ENCODE measurements at regions not wholly inside any gene's neighbourhood (a gene's known extent, or its start where the extent isn't known, plus 50 kb on each side); places are given as distances from the start of the nearest gene placed in this dataset.

DNA sequence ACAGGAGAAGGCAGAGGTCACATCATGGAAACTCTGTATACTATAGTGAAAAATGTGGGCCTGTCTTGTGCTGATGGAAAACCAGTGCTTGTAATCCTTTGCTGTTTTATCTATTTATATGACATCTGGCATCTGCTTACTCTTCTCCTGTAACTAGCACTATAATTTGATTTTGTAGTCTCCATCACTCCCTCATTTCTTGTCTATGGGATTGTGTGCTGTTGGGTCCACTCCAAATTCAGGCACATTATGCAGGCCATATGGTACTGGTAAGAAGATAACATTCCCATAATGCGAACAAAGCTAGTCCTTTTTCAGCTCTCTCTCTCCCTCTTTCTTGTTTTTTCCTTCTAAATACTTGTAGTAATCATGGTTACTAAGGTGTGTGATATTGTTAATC lies 581.2 kb upstream of the IGFBP7 start:
- no peak for DNase-seq (ENCODE audit: low read depth, low spot score)

DNA sequence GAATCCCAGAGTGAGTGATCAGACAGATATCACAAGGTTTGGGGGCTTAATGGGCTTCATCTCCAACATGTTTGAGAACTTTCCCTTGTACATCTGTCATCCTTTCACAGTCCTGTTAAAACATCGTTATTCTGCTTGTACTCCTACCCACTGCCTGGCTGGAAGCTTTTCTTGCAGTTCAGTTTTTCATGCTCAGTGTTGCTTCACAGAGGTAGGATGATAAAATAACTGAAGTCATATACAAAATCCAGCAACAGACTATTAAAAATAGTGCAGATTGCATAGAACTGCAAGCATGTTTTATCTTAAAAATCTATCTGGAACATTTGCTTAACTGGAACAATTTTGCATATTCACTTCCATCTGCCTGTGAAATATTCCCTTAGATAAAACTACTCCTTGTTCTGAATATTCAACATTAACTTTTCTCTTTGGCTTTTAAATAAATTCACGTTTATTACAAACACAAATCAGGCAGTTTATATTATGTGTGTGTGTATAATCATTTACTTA lies 579.6 kb upstream of the IGFBP7 start:
- DNase-seq (ENCODE audit: low read depth, low spot score), result no peak

DNA sequence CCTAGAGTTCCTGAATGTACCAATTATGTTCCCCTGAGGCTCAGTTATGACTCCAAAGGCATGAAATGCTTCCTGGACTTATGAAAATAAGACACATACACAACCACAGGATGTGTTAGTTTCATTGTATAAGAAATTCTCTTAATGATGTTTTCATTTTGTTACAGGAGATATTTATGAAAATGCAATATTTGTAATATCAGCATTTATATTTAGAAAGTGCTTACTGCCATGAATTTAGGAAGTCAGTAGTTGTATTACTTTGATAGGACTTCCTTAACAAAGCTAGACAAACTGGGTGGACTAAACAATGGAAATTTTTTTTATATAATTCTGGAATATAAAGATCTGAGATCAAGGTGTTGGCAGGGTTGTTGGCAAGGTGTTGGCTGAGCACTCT lies 572.1 kb upstream of the IGFBP7 start:
- DNase-seq (ENCODE audit: low read depth, low spot score), result no peak

DNA sequence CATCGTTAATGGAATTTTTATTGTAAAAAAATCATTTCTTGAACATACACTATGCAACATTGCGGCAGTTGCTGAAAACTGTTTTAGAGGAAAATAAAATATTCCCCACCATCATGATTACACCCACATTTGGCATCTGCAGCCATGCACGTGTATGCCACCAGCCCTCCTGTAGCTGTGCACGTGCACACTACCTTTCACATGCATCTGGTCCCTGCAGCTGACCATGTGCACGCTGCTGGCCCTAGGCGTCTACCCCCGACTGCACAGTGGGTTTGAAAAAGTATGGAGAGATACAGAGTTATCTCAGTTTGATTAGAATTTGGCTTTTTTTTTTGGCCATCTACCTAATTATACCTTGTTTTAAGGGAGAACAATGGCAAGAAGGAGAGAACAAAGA lies 569.8 kb upstream of the IGFBP7 start:
- DNase-seq (ENCODE audit: low read depth, low spot score), result no peak

DNA sequence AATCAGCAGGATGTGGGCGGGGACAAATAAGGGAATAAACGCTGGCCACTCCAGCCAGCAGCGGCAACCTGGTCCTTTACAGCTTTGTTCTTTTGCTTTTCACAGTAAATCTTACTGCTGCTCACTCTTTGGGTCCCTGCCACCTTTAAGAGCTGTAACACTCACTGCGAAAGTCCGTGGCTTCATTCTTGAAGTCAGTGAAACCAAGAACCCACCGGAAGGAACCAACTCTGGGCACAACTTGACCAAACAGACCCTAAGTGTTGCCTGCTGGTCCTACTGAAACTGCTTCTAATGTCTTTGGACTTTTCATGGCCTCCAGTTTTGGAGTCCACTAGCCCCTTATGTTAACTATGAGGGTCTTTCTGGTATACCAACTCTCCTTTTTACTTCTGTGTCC lies 566.2 kb upstream of the IGFBP7 start:
- no peak for DNase-seq (ENCODE audit: low read depth, low spot score)

DNA sequence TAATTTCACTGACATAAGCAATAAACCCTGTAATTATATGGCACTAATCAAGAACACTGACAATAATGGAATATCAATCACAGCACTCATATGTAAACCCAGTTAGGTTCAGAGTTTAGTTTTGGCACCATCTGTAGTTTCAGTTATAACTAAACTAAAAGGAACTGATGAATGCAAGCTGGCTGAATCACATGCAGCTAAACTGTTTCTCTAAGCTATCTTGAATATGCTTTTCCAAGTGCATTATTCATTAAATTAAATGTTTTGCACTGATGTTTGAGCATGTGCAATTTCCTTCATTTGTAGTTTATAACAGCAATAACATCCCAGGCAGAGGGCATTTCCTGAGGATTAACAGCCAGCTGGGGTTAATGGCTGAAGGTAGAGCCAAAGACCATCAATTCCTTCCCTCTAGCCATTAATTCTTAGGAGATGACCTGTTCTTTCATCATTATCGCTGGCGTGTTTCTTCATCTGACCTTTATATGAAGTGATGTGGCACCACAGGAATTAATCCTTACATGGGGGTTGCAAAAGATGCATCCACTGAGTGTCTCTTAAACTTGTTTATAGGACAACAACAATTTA lies 562.8 kb upstream of the IGFBP7 start:
- DNase-seq (ENCODE audit: low read depth, low spot score), result no peak

DNA sequence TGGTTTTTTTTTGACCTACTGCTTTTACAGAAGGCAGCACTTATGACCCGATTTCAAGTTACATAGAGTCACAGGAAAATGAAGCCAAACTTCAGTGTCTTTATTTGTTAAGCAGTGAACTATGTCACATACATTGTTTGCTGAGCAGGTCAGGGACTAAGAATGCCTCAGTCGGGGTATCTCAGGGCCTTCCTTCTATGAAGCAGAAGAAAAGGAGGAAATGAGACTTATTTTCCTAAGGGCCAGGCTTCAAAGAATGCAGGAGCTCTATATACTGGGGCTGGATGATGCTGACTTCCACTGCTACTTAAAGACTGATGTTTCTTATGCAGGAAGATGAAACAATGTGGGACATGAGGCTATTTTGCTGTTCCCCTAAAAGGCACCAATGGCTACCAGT lies 558.4 kb upstream of the IGFBP7 start:
- DNase-seq (ENCODE audit: low read depth, low spot score), result no peak

DNA sequence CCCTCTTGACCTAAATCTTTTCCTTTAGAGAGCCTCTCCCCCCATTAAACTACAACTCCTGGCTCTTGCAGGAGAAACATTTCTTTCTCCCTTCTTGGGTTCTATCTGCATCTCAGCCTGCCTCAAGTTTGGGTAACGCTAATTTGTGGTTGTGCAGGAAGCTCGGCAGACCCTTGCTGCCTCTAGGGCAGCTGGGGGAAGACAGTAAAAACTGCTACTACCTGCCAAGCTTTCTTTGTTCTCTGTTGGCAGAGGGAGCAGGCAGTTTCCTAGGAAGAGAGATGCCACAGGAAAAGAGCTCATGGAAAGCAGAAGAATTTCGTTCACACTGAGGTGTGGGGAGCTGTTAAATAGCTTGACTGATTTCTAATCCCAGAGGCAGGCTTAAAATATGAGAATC lies 555.6 kb upstream of the IGFBP7 start:
- peak; percentile 3 for DNase-seq (ENCODE audit: low read depth, low spot score)

DNA sequence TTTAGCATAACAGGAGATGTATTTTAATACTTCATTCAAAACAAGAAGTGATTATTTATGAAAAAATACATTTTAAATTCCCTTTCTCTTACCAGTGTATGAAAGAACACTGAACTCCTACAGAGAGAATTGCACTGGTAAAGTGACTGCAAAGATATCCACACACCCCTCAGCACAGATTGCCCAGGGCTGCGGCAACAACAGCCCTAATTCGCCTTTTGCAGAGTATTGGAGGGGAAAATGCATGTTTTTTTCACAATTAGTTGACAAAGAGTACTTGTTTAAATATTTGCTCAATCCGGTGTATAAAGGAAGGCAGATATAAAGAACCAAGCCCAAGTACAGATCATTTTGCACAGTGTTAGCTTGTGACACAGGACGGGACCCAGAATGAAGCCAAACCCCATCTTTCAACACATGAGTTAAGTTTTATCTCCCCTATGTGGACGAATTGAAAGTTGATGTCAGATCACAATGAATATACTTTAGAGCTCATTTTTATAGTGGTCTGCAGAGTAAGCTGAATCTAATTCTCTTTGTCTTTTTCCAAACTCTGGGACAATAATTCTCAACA lies 551.4 kb upstream of the IGFBP7 start:
- DNase-seq (ENCODE audit: low read depth, low spot score), result no peak

DNA sequence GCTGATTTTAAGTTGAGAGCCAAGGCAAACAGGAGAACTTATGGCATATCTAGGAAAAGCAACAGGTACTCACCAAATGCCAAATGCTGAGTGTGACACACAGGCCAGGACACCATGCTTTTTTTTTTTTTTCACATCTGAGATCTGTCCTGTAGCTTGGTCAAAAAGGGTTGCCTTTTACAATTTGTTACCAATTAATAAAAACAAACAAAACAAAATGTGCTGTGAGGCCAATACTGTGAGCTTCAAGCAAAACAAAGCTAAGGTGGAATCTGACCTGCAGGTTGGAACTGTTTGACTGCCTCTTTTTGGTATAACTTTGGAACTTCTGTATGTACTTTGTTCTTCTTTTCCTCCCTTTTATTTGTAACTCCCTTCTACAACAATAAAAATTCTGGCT lies 548.5 kb upstream of the IGFBP7 start:
- DNase-seq (ENCODE audit: low read depth, low spot score), result no peak

DNA sequence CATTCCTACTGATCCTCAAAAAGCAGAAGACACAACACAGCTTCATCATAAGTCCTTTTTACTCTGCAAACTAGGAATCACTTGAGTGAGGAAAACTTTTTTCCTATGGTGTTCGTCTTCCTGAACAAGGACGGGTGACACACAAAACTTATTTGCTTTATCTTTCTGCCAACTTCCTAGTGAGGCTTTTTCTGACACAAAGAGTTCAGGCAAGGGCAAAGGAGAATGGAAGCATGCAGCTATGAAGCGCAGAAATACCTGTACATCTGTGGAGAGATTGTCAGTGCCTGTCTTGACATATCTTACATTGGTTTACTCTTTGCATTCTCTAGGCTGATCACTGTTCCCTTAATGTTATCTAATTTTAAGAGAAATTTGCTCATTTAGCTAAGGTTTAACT lies 548.0 kb upstream of the IGFBP7 start:
- no peak for DNase-seq (ENCODE audit: low read depth, low spot score)

DNA sequence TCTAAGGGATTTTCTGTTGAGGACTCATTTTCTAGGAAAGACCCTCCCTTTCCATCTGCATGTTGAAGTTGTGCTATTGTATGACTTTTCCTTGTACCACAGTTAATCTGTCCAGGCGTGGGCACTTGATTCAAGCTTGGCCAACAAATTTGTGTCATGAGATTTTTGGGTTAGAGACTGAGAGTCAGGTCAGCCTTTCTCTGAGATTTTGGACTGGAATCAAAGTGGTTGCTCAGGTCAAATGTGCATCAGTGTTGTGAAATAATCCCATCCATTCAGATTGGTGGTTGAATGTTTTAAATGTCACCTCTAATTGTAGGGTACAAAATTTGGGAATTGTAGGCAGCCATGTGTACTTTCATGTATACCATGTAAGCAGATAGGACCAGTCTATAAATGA lies 545.2 kb upstream of the IGFBP7 start:
- no peak for DNase-seq (ENCODE audit: low read depth, low spot score)

DNA sequence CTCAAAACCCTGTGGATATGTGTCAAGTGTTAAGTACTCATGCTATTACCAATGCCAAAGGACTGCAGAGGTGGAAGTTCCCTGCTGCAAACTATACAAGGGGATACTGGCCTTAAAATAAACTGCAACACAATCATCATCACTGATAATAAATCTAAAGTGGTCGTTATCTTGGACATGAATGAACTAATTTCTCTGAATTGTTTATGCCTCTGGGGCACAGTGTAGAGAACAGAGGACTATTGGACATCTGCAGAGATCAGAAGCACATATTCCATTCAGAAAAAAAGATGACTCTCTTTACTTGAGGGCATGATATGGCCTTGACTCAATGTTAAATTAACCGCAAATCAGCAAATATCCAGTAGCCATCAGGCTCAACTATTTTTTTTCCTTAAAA lies 542.6 kb upstream of the IGFBP7 start:
- DNase-seq (ENCODE audit: low read depth, low spot score), result no peak

DNA sequence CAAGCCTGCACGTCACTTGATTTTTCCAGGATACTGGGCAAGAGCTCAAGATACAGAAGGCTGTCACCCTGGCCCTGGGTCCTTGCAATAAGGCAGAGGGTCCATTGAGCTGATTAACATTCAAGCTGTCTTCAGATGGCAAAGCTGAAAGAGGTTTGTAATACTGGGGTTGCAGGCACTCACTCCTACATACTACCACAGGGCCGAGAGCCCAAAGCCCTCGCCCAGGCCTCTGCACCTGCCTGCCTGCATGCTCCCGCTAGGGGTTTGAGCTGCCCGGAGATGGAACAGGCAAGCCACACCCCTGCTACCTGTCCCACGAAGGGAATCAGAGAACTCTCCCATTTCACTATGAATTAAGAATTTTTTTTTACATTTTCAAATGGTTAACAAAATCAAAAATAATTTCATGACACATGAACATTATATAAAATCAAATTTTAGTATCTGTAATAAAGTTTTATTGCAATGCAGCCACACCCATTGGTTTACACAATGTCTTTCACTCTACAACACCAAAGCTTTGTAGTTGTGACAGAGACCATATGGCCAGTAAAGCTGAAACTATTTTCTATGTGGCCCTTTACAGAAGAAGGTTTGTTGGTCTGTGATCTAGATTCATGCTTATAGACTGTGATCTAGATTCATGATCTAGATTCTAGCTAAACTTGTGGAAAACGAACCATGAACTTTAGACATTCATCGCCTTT lies 530.4 kb upstream of the IGFBP7 start:
- no peak for DNase-seq (ENCODE audit: low read depth, low spot score)

DNA sequence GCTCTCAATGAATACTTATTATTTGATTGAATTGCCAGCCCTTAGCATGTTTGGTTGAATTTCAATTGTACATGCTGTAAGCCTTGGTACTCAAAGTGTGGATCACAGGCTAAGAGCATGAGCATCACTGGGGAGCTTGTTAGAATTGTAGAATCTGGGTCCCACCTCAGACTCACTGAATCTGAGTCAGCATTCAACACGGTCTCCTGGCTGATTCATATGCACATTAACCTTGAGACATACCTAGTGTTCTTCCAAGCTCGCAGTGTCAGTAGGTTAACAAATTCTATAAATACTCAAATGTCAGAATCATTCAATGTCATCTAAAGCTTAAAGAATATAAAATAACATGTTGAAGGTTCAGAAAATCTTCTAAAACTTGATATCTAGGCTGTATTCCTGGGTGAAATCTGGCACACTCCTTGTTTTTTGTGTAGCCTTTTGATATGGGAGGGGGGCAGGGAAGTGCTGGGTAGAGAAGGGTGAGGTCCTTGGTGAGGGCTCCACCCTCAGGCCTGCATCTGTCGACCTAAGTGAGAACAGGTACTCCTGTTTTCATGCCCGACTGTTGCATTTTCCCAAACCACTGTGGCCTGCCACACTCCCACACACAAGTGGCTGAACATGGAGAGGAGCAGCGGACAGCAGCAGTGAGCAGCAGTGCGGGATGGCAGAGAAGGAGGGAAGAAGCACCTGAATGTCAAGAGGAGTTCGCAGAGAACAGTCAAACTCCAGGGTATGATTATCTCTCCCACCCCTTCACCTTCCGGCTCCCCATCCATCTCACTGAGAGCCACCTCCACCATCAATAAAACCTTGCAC lies 529.6 kb upstream of the IGFBP7 start:
- peak; percentile 15 for DNase-seq (ENCODE audit: low read depth, low spot score)

DNA sequence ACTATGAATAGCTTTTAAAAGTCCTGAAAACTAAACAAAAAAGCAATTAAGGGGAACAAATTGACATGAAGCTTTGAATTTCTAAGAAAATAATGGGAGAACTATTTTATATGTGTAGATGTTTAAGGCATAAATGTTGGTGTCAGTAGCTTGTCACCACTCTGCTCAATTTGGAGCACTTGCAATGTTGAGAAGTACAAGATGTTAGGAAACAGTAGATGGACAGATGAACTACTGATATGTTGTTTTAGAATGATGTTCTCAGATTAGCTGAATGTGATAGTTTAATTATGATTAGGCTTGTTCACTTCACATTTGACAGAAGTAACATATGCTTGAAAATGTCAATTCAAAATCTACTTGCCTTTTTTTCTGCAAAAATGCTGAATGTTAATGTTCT lies 525.7 kb upstream of the IGFBP7 start:
- no peak for DNase-seq (ENCODE audit: low read depth, low spot score)

DNA sequence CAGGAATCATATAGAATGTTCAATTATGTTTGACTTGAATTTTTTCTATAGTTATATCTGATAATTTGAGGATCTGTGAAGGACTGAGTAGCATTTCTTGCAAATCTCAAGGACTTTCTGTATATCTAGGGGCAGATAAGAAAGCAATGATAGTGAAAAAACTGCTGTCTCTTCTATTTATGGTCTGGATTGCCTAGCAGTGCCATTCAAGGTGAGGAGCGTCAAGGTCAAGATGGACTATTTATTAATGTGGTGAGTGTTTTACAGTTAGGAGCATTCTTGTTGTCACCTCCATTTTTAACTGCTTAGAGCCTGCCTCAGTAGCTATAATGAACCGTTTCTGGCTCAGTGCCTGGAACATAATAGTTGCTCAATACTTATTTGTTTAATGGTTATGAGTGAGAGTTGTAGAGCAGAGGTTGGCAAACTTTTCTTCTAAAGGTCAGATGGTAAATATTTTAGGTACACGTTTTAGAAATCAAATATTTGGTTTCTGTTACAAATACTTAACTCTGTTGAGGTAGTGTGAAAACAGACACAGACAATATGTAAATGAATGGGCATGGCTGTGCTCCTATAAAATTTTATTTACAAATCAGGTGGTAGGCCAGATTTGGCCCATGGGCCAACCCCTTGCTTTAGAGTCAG lies 523.2 kb upstream of the IGFBP7 start:
- no peak for DNase-seq (ENCODE audit: low read depth, low spot score)

DNA sequence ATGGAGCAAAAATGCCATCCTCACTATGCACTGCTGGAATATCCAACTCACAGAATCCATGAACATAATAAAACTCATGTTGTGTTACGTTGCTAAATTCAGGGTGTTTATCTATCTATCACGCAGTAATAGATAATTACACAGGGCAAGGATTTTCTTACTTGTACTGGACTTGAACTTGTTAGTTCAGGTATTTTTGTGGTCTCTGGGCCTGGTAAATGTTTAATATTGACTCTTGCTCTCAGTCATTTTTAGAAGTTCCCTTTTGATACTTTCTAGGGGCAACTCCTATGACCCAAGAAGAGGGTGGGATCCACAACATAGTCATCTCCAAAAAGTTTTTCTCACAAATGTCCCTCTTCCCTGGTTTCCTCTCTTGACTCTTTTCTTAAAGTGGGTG lies 522.4 kb upstream of the IGFBP7 start:
- DNase-seq (ENCODE audit: low read depth, low spot score), result no peak

DNA sequence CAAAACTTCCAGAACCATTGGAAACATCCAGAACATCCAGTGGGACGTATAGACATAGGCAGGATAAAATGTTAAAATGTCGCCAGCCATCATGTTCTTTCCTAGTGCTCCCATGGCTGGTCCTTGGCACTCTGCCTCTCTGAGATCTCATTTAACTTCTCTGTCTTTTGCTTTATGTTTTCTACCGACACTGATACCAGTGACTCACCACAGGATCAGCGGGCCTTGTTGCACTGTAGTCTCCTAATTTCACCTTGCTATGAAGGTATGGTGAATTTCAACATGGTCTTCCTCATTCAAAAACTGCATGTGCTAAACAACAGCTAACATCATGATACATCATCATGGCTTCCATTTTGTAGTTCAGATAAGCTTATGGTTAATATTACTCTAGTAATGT lies 521.0 kb upstream of the IGFBP7 start:
- DNase-seq (ENCODE audit: low read depth, low spot score), result no peak

DNA sequence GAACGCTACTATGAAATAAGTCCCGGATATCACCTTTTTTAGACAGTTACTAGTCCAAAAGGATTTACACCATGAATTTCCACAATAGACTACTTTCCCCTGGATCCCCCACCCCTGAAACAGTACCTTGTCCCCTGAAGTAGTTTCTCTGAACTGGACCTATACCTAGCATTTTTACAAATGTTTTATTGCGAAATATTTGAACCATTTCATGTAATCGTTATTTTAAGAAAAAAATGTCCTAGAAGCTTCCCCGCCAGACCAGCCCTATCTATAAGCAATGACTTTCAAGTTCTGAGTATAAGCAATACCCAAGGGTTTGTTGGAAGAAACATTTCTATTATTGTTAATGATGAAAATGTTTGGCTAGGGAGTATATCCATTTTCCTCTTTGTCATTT lies 517.8 kb upstream of the IGFBP7 start:
- DNase-seq (ENCODE audit: low read depth, low spot score), result no peak

DNA sequence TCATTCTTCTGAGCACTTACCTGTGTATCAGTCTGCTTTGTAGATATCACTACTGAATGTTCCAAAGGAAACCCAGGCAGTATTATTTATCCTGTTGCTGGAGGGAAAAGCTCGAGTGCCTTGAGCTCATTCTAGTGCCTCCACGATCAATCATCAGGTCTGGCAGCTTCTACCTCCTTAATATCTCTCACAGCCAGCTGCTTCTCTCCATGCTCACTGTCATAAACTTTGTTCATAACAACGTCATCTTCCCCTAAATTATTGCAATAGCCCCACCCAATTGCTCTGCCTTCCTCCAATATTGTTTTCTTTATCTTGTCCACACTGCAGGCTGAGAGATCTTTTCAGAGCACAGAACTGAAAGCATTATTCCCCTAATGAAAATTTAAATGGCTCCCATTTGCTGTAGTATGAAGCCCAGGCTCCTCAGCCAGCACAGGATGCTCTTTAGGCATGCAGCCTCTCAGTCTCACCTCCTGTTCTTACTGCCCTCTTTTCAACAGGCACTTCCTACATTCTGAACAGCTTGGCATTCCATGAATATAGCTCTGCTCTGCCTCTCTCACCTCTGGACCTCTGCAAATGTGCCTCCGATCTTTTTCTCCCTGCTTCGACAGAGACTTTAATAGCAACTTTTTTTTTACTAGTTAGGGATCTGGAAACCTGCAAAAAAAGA lies 504.2 kb upstream of the IGFBP7 start:
- DNase-seq (ENCODE audit: low read depth, low spot score), result no peak
